Gastroesophageal sphincter (tissue), 4 donors: ENCODE measurements at regions not wholly inside any gene's neighbourhood (a gene's known extent, or its start where the extent isn't known, plus 50 kb on each side); places are given as distances from the start of the nearest gene placed in this dataset.
"Not testable (repeated sequence)": the region's sequence is repeated elsewhere in the genome, so short reads cannot be mapped to it uniquely, and the experiment has no call there.

Experiments used
- ATAC-seq: fragments of 150-250 bp; one replicate; pipeline ENCODE4 v1.9.1; 2016; ENCODE audit warnings: mild to moderate bottlenecking, moderate library complexity
- H3K27ac ChIP-seq, 4 donors: fragments of 200-600 bp; sonication (generic) in 3 of 4; 1 replicate in 3 of 4; 2 replicates in 1 of 4; pipeline ENCODE4 v1.5.1; 2016 to 2019
- H3K27me3 ChIP-seq: fragments of 200-600 bp; sonication (generic); one replicate; pipeline ENCODE4 v1.5.1; 2019
- H3K36me3 ChIP-seq, 2 donors: fragments of 200-600 bp; sonication (generic); one replicate each; pipeline ENCODE4 v1.5.1; 2019; ENCODE audit warnings: control low read depth in 1 of 2
- H3K4me1 ChIP-seq, 3 donors: fragments of 200-600 bp; sonication (generic); 1 replicate in 2 of 3; 2 replicates in 1 of 3; pipeline ENCODE4 v1.5.1; 2016 to 2019; ENCODE audit warnings: control low read depth in 2 of 3
- H3K4me3 ChIP-seq, 2 donors: fragments of 200-600 bp; sonication (generic); one replicate each; pipeline ENCODE4 v1.5.1; 2019; ENCODE audit warnings: mild to moderate bottlenecking in 1 of 2, moderate library complexity in 1 of 2
- H3K9me3 ChIP-seq, 3 donors: fragments of 200-600 bp; sonication (generic); one replicate each; pipeline ENCODE4 v1.5.1; 2017 to 2019; ENCODE audit warnings: control low read depth in 2 of 3
- EP300 ChIP-seq: sonication (generic); formaldehyde crosslinking; IDR thresholded peaks from one replicate; pipeline ENCODE4 v1.6.1; 2017; ENCODE audit warnings: antibody characterized with exemption, mild to moderate bottlenecking
- POLR2A ChIP-seq, 2 donors: fragments of 450-650 bp; IDR thresholded peaks; one replicate each; pipeline ENCODE4 v1.6.1; 2017; ENCODE audit warnings: antibody characterized with exemption in 2 of 2, mild to moderate bottlenecking in 2 of 2, moderate library complexity in 1 of 2
- POLR2AphosphoS5 ChIP-seq: sonication (generic); formaldehyde crosslinking; IDR thresholded peaks from one replicate; pipeline ENCODE4 v1.6.1; 2017; ENCODE audit warnings: antibody characterized with exemption
- WGBS, 2 donors: methylation state at CpG; one replicate each; pipeline ENCODE4 v1.1.5; 2018; ENCODE audit warnings: low coverage in 1 of 2; 5-methylcytosine and 5-hydroxymethylcytosine counted together
- TF ChIP-seq, protein P1 (sequence below), 4 experiments: fragments of 200-600 bp in 2 of 4; fragments of 450-650 bp in 2 of 4; sonication (generic) in 1 of 4; IDR thresholded peaks; one replicate each; pipeline ENCODE4 v1.5.1; 2017 to 2019; ENCODE audit warnings: antibody characterized with exemption in 4 of 4, mild to moderate bottlenecking in 2 of 4, moderate library complexity in 2 of 4

DNA sequence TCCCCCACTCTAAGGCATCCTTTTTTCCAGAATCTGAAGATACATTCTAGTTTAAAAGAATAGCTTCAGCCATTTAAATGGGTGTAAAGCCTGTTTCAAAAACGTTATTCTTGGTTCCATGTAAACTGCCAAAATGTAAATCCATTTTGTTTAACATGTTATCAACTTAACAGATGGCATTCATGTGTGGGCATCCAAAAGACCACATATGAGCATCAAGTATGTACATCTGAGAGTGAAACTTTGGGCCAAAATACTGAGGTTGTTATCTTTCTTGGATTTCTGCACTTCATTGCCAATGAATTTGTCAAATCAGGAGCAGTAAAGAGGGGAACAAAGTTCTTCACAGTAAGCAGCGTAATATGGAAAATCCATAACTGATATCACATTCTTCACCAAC lies 395.4 kb downstream of the ZNF804A start:
- no peaks in the 10 kb centered on the region for H3K36me3 ChIP-seq
- no peak for TF ChIP-seq EP300
- no peak for TF ChIP-seq POLR2AphosphoS5
- TF ChIP-seq, protein P1, sequence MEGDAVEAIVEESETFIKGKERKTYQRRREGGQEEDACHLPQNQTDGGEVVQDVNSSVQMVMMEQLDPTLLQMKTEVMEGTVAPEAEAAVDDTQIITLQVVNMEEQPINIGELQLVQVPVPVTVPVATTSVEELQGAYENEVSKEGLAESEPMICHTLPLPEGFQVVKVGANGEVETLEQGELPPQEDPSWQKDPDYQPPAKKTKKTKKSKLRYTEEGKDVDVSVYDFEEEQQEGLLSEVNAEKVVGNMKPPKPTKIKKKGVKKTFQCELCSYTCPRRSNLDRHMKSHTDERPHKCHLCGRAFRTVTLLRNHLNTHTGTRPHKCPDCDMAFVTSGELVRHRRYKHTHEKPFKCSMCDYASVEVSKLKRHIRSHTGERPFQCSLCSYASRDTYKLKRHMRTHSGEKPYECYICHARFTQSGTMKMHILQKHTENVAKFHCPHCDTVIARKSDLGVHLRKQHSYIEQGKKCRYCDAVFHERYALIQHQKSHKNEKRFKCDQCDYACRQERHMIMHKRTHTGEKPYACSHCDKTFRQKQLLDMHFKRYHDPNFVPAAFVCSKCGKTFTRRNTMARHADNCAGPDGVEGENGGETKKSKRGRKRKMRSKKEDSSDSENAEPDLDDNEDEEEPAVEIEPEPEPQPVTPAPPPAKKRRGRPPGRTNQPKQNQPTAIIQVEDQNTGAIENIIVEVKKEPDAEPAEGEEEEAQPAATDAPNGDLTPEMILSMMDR (IDR thresholded peaks at IDR 0.05): no peak
- TF ChIP-seq POLR2A (IDR thresholded peaks at IDR 0.05): no peak
- H3K4me3 ChIP-seq: no peak overlapping the region
- WGBS, 2 donors: 60 to 71% methylated on average over 2 of the region's 2 CpGs
- no peaks in the 10 kb centered on the region for H3K27me3 ChIP-seq
- H3K27ac ChIP-seq: no peak overlapping the region
- no peaks in the 10 kb centered on the region for H3K4me1 ChIP-seq
- peaks cover 0 to 14% (median 0%) of the 10 kb centered on the region in 3 donors for H3K9me3 ChIP-seq
- no peak for ATAC-seq

- ATAC-seq: no peak
- Histone ChIP-seq H3K9me3 (peaks cover 0 to 20% (median 0%) of the 10 kb centered on the region in 3 donors), H3K36me3 (no peaks in the 10 kb centered on the region), H3K4me3 (no peak overlapping the region), H3K27me3 (no peaks in the 10 kb centered on the region), H3K4me1 (no peaks in the 10 kb centered on the region), H3K27ac (no peak overlapping the region)
- TF ChIP-seq, protein P1 (IDR thresholded peaks at IDR 0.05): no peak
- TF ChIP-seq POLR2AphosphoS5 (no peak), POLR2A (IDR thresholded peaks at IDR 0.05) (no peak), EP300 (no peak)
- 35 to 65% methylated on average over 3 to 4 of the region's 4 CpGs for WGBS, 2 donors
These were observed 408.2 kb downstream of the ZNF804A start for GRCh38 chr2:185006481-185006880.

DNA sequence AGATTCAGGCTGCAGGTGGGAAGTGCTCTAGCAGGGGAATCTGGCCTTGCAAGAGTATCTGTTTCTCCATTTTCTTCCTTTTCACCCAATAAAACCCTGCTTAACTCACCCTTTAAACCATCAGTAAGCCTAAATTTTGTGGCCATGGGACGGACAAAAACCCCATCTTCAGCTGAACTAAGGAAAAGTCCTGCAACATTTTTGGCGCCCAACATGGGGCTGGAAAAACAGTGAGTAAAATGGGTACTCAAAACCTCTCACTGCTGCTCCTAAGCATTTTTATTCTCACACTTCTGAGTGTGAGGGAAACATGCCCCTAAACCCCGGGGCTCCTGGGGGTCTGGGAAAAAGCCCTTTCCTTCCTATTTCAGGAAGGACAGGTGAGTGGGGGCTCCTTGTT lies 414.3 kb downstream of the ZNF804A start:
- Histone ChIP-seq H3K4me1 (no peaks in the 10 kb centered on the region), H3K27ac (no peak overlapping the region), H3K9me3 (peaks cover 0 to 42% (median 0%) of the 10 kb centered on the region in 3 donors), H3K4me3 (no peak overlapping the region), H3K36me3 (no peaks in the 10 kb centered on the region), H3K27me3 (no peaks in the 10 kb centered on the region)
- no peak for ATAC-seq
- 90% methylated on average over 2 of the region's 3 CpGs; no CpG with 5 or more reads in 1 of the 2 donors for WGBS, 2 donors
- TF ChIP-seq EP300 (no peak), POLR2A (IDR thresholded peaks at IDR 0.05) (no peak)

- ATAC-seq: no peak
- H3K9me3 ChIP-seq: peaks cover 0 to 42% (median 0%) of the 10 kb centered on the region in 3 donors
- no peaks in the 10 kb centered on the region for H3K36me3 ChIP-seq
- H3K4me1 ChIP-seq: no peaks in the 10 kb centered on the region
- H3K27ac ChIP-seq: no peak overlapping the region
- H3K27me3 ChIP-seq: no peaks in the 10 kb centered on the region
- TF ChIP-seq POLR2A (IDR thresholded peaks at IDR 0.05): no peak
- TF ChIP-seq, protein P1 (IDR thresholded peaks at IDR 0.05): no peak
- no peak overlapping the region for H3K4me3 ChIP-seq
These were observed 415.7 kb downstream of the ZNF804A start for GRCh38 chr2:185014076-185014475.

DNA sequence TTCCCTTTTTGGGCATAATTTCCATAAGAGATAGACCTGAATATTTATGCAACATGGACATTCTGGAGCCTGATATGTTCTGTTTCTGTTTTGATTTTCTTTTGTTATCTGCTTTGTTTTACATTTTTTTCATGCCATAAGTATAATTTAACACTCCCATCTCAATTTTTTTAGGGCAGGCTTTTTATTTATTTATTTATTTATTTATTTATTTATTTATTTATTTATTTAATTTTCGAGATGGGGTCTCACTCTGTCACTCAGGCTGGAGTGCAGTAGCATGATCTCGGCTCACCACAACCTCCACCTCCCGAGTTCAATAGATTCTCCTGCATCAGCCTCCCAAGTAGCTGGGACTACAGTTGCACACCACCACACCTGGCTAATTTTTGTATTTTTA lies 427.6 kb downstream of the ZNF804A start:
- H3K27me3 ChIP-seq, H3K4me1 ChIP-seq, ATAC-seq, H3K4me3 ChIP-seq, H3K36me3 ChIP-seq, H3K9me3 ChIP-seq, H3K27ac ChIP-seq: not testable (repeated sequence)
- WGBS, 2 donors: 90 to 93% methylated on average over 2 of the region's 3 CpGs

DNA sequence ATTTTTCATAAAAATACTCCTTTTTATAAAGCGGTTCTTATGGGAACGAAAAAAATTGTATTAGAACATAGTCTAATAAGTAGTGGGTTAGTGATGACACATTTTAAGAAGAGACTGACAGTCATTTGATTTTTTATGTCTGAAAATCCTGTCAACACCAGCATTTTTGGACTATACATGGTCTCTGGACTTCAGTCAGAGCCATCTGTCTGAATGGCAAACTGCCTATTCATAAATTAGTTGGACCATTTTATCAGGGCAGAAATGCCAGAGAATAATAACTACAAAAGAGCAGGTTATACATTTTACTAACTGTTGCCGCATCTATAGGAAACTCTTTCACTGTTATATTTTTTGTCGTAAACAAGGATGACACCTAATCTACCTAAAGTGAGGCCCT lies 437.6 kb downstream of the ZNF804A start:
- WGBS, 2 donors: 70 to 82% methylated on average over 3 to 4 of the region's 4 CpGs
- TF ChIP-seq POLR2A (IDR thresholded peaks at IDR 0.05) (no peak), POLR2AphosphoS5 (no peak), EP300 (no peak)
- TF ChIP-seq, protein P1 (IDR thresholded peaks at IDR 0.05): no peak
- H3K27me3 ChIP-seq: no peaks in the 10 kb centered on the region
- no peak overlapping the region for H3K27ac ChIP-seq
- ATAC-seq: no peak
- no peaks in the 10 kb centered on the region for H3K4me1 ChIP-seq
- H3K9me3 ChIP-seq: no peaks in the 10 kb centered on the region
- no peak overlapping the region for H3K4me3 ChIP-seq
- H3K36me3 ChIP-seq: no peaks in the 10 kb centered on the region
